SU-DHL-6 (cell line): ENCODE measurements at regions not wholly inside any gene's neighbourhood (a gene's known extent, or its start where the extent isn't known, plus 50 kb on each side); places are given as distances from the start of the nearest gene placed in this dataset.

Source experiments
- H2AFZ ChIP-seq: fragments of 200-600 bp; sonication (generic); 2 replicates; pipeline ENCODE4 v1.6.1; 2014; ENCODE audit warnings: low read depth, mild to moderate bottlenecking, moderate library complexity, mixed read lengths, antibody characterized with exemption, low read length; ENCODE audit not compliant: severe bottlenecking
- H3F3A ChIP-seq: fragments of 200-600 bp; shearing (Covaris generic); 2 replicates; pipeline ENCODE4 v1.6.0; 2016; ENCODE audit warnings: antibody characterized with exemption, mild to moderate bottlenecking; ENCODE audit not compliant: insufficient read depth
- H3K27ac ChIP-seq: fragments of 200-600 bp; sonication (generic); 2 replicates; pipeline ENCODE4 v1.5.1; 2016; ENCODE audit warnings: low read depth, mild to moderate bottlenecking, low read length, moderate library complexity, mixed read lengths
- H3K27me3 ChIP-seq: fragments of 200-600 bp; sonication (generic), shearing (Covaris generic); 2 replicates; pipeline ENCODE4 v1.6.0; 2014; ENCODE audit warnings: mild to moderate bottlenecking, low read length
- H3K36me3 ChIP-seq: fragments of 200-600 bp; sonication (generic); 2 replicates; pipeline ENCODE4 v1.6.1; 2014; ENCODE audit warnings: mild to moderate bottlenecking, low read length, mixed read lengths
- H3K4me2 ChIP-seq: fragments of 300-600, 200-600 bp; shearing (Covaris generic), sonication (generic); 2 replicates; pipeline ENCODE4 v1.6.0; 2014; ENCODE audit warnings: low read length, low read depth, mild to moderate bottlenecking; ENCODE audit not compliant: poor library complexity, severe bottlenecking
- H3K4me3 ChIP-seq: fragments of 200-600 bp; sonication (generic); 2 replicates; pipeline ENCODE4 v1.5.1; 2014; ENCODE audit warnings: antibody characterized with exemption, low read length, mild to moderate bottlenecking, mixed read lengths; ENCODE audit not compliant: insufficient read depth, poor library complexity, severe bottlenecking
- H3K79me2 ChIP-seq: fragments of 200-600 bp; sonication (generic); 2 replicates; pipeline ENCODE4 v1.6.1; 2014; ENCODE audit warnings: mild to moderate bottlenecking, low read length, moderate library complexity; ENCODE audit not compliant: insufficient read depth
- H3K9ac ChIP-seq: fragments of 200-600 bp; sonication (generic); 2 replicates; pipeline ENCODE4 v1.7.0; 2014; ENCODE audit warnings: mild to moderate bottlenecking, low read length
- H3K9me2 ChIP-seq: fragments of 200-600 bp; sonication (generic); replicated peaks from 2 replicates; pipeline ENCODE4 v1.6.1; 2014; ENCODE audit warnings: low read length; ENCODE audit not compliant: insufficient read depth
- H3K9me3 ChIP-seq: fragments of 200-600 bp; sonication (generic); 2 replicates; pipeline ENCODE4 v1.6.1; 2014; ENCODE audit warnings: low read length, mixed read lengths; ENCODE audit not compliant: insufficient read depth
- H4K20me1 ChIP-seq: fragments of 200-600 bp; sonication (generic); 2 replicates; pipeline ENCODE4 v1.6.1; 2014; ENCODE audit warnings: low read depth, mild to moderate bottlenecking, antibody characterized with exemption, low read length, moderate library complexity, mixed read lengths
- CTCF ChIP-seq: fragments of 200-600 bp; sonication (generic); IDR thresholded peaks from one replicate; pipeline ENCODE4 v1.5.1; 2017; ENCODE audit warnings: antibody characterized with exemption, mild to moderate bottlenecking, low read length, moderate library complexity; ENCODE audit not compliant: insufficient read depth, poor library complexity, severe bottlenecking
- EZH2phosphoT487 ChIP-seq: fragments of 200-600 bp; sonication (generic), shearing (Covaris generic); conservative IDR thresholded peaks from 2 replicates; pipeline ENCODE4 v1.6.1; 2018; ENCODE audit warnings: mild to moderate bottlenecking, antibody characterized with exemption, low read length, moderate library complexity, mixed read lengths

GRCh38 chr5:124957063-124957462 is 210.6 kb upstream of the ZNF608 start:
- Histone ChIP-seq H3K4me2 (no peak overlapping the region), H3F3A (peaks cover 33% of the 10 kb centered on the region), H3K36me3 (no peaks in the 10 kb centered on the region), H3K79me2 (no peaks in the 10 kb centered on the region), H3K9me3 (no peaks in the 10 kb centered on the region), H4K20me1 (no peaks in the 10 kb centered on the region), H3K4me3 (no peak overlapping the region), H3K9me2 (no peaks in the 10 kb centered on the region), H2AFZ (no peak overlapping the region), H3K9ac (no peak overlapping the region), H3K27me3 (no peaks in the 10 kb centered on the region), H3K27ac (no peak overlapping the region)
- TF ChIP-seq EZH2phosphoT487 (no peak), CTCF (no peak)

- TF ChIP-seq CTCF, result no peak
- no peaks in the 10 kb centered on the region for H3K79me2 ChIP-seq
- H3K27ac ChIP-seq, result no peak overlapping the region
- H3K9me2 ChIP-seq, result no peaks in the 10 kb centered on the region
- H3K9ac ChIP-seq, result no peak overlapping the region
- H2AFZ ChIP-seq, result no peak overlapping the region
- H3K4me2 ChIP-seq, result no peak overlapping the region
- no peaks in the 10 kb centered on the region for H3K9me3 ChIP-seq
- no peaks in the 10 kb centered on the region for H3K27me3 ChIP-seq
- H3F3A ChIP-seq, result peaks cover 8% of the 10 kb centered on the region; the same call in 1 of the 2 replicates
- H3K4me3 ChIP-seq, result no peak overlapping the region
- H4K20me1 ChIP-seq, result no peaks in the 10 kb centered on the region
- H3K36me3 ChIP-seq, result no peaks in the 10 kb centered on the region
Measured at GRCh38 chr5:124960266-124960665, 213.8 kb upstream of the ZNF608 start.

- Histone ChIP-seq H3K4me3 (no peak overlapping the region), H4K20me1 (no peaks in the 10 kb centered on the region), H3K9ac (no peak overlapping the region), H3K4me2 (no peak overlapping the region), H3K9me2 (no peaks in the 10 kb centered on the region), H3K9me3 (no peaks in the 10 kb centered on the region), H3K36me3 (no peaks in the 10 kb centered on the region), H3K27me3 (no peaks in the 10 kb centered on the region), H3K79me2 (no peaks in the 10 kb centered on the region), H2AFZ (no peak overlapping the region), H3F3A (no peaks in the 10 kb centered on the region), H3K27ac (no peak overlapping the region)
- TF ChIP-seq EZH2phosphoT487 (no peak), CTCF (no peak)
Measured at GRCh38 chr5:124961521-124961920, 215.1 kb upstream of the ZNF608 start.

- Histone ChIP-seq H3K9me2 (no peaks in the 10 kb centered on the region), H3K79me2 (no peaks in the 10 kb centered on the region), H3K36me3 (no peaks in the 10 kb centered on the region), H4K20me1 (no peaks in the 10 kb centered on the region), H3K27me3 (no peaks in the 10 kb centered on the region), H3K4me2 (no peak overlapping the region), H3K9me3 (no peaks in the 10 kb centered on the region), H3K9ac (no peak overlapping the region), H3F3A (no peaks in the 10 kb centered on the region), H2AFZ (no peak overlapping the region), H3K27ac (no peak overlapping the region), H3K4me3 (no peak overlapping the region)
- TF ChIP-seq EZH2phosphoT487 (no peak), CTCF (no peak)
Measured at GRCh38 chr5:124962111-124962510, 215.7 kb upstream of the ZNF608 start.
